DMS153 (cell line): ENCODE measurements at regions not wholly inside any gene's neighbourhood (a gene's known extent, or its start where the extent isn't known, plus 50 kb on each side); places are given as distances from the start of the nearest gene placed in this dataset.

Experiments
- DNase-seq: peaks from one replicate; lab custom pipeline; 2025; lab: John Stamatoyannopoulos, UW

GRCh38 chr14:89660166-89660565 is 243.1 kb upstream of the FOXN3 start:
- DNase-seq = no peak

GRCh38 chr14:89658977-89659670 is 242.1 kb upstream of the FOXN3 start:
- DNase-seq = no peak

- DNase-seq = no peak
Observed at GRCh38 chr14:89657014-89657413, 240.0 kb upstream of the FOXN3 start.

GRCh38 chr14:89654998-89655397 is 238.0 kb upstream of the FOXN3 start:
- DNase-seq = peak; percentile 68

GRCh38 chr14:89652352-89652751 is 235.3 kb upstream of the FOXN3 start:
- no peak for DNase-seq

- DNase-seq = no peak
Observed at GRCh38 chr14:89651805-89652204, 234.8 kb upstream of the FOXN3 start.

- DNase-seq = no peak
Observed at GRCh38 chr14:89650077-89650978, 233.3 kb upstream of the FOXN3 start.

GRCh38 chr14:89649451-89650075 is 232.5 kb upstream of the FOXN3 start:
- no peak for DNase-seq

- DNase-seq = no peak
Observed at GRCh38 chr14:89648924-89649323, 231.9 kb upstream of the FOXN3 start.

GRCh38 chr14:89648510-89648909 is 231.5 kb upstream of the FOXN3 start:
- no peak for DNase-seq

- DNase-seq = no peak
Observed at GRCh38 chr14:89646971-89647370, 229.9 kb upstream of the FOXN3 start.

GRCh38 chr14:89644641-89645040 is 227.6 kb upstream of the FOXN3 start:
- DNase-seq = no peak

GRCh38 chr14:89641495-89642175 is 224.6 kb upstream of the FOXN3 start:
- DNase-seq = peak; percentile 33

- DNase-seq = no peak
Observed at GRCh38 chr14:89640141-89640540, 223.1 kb upstream of the FOXN3 start.

GRCh38 chr14:89639687-89640086 is 222.7 kb upstream of the FOXN3 start:
- no peak for DNase-seq

- DNase-seq = no peak
Observed at GRCh38 chr14:89638891-89639290, 221.9 kb upstream of the FOXN3 start.

- DNase-seq = no peak
Observed at GRCh38 chr14:89637581-89637980, 220.5 kb upstream of the FOXN3 start.

GRCh38 chr14:89635615-89636014 is 218.6 kb upstream of the FOXN3 start:
- DNase-seq = no peak

GRCh38 chr14:89634037-89634436 is 217.0 kb upstream of the FOXN3 start:
- DNase-seq = no peak

GRCh38 chr14:89630101-89630829 is 213.2 kb upstream of the FOXN3 start:
- no peak for DNase-seq

- no peak for DNase-seq
Observed at GRCh38 chr14:89629383-89629782, 212.3 kb upstream of the FOXN3 start.

- DNase-seq = no peak
Observed at GRCh38 chr14:89628521-89628920, 211.5 kb upstream of the FOXN3 start.
